ENCODE measurements at regions not wholly inside any gene's neighbourhood (a gene's known extent, or its start where the extent isn't known, plus 50 kb on each side); places are given as distances from the start of the nearest gene placed in this dataset.

- TF ChIP-seq CTCF (conservative IDR thresholded peaks at IDR 0.05; ENCODE audit: low read depth in 2 of 2) (peak in 1 of 2 experiments; percentile 18; a peak in 1 of 4 replicates), EZH2phosphoT487 (IDR thresholded peaks at IDR 0.05; ENCODE audit: unreplicated experiment) (no peak), REST (IDR thresholded peaks at IDR 0.05; ENCODE audit: unreplicated experiment) (no peak), STAT1 (IDR thresholded peaks at IDR 0.05; ENCODE audit: unreplicated experiment) (no peak), CREB1 (CRISPR knock-in tag; IDR thresholded peaks at IDR 0.05; ENCODE audit: low read depth) (no peak), EZH2 (IDR thresholded peaks at IDR 0.05; ENCODE audit: low read depth, unreplicated experiment) (no peak), POLR2AphosphoS5 (IDR thresholded peaks at IDR 0.05; ENCODE audit: low read depth) (no peak)
These were observed 488.5 kb downstream of the NR2F1-AS1 start for GRCh38 chr5:93092349-93093105.

Data from GM23338 (cell line).